ENCODE measurements at regions not wholly inside any gene's neighbourhood (a gene's known extent, or its start where the extent isn't known, plus 50 kb on each side); places are given as distances from the start of the nearest gene placed in this dataset.

DNA sequence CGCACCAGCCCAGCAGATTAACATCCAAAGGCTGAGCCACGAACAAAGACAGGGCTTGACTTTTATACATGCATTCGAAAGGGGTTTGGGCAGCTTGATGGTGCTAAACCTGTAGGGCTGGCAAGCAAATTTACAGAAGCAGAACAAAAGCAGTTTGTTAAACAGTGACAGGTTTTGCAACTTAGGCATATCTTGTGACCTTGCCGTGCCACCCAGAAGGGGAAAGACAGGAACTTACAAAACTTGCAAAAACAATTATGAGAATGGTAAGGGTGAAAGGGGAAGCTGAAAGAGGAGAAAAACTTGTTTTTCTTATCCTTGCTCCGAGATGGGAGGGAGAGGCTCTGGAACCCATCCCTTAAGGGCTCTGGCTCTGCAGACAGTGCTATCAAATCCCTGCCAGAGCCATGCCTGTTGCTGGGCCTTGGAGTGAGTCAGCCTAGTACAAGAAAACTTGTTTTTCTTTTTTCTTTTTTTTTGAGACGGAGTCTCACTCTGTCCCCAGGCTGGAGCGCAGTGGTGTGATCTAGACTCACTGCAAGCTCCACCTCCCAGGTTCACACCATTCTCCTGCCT, 1325.2 kb upstream of the PRR20A start:
- no peaks in the 10 kb centered on the region for H3K79me2 ChIP-seq (ENCODE audit: control insufficient read depth, insufficient read depth, low read length)
- no peak for DNase-seq (ENCODE audit: low read depth, low spot score)
- ChIA-PET CTCF (no interaction called here), POLR2A (no interaction called here)
- dilution Hi-C loops (cut with MboI; ENCODE audit: extremely low pct_ligation_motif_present, low sequenced_read_pairs), result no loop called here
- H3K27me3 ChIP-seq (ENCODE audit: control insufficient read depth in 2 of 2, insufficient read depth in 2 of 2, low read length in 2 of 2), result no peaks in the 10 kb centered on the region
- no peaks in the 10 kb centered on the region for H3K4me1 ChIP-seq (ENCODE audit: control insufficient read depth, extremely low read depth, insufficient read depth, low read length)
- peaks cover 3% of the 10 kb centered on the region for H3K9me3 ChIP-seq (replicated peaks; ENCODE audit: control insufficient read depth, insufficient read depth, low read length)
- no peaks in the 10 kb centered on the region for H4K20me1 ChIP-seq (replicated peaks; ENCODE audit: control insufficient read depth, extremely low read depth, insufficient read depth, low read length)
- H3K9ac ChIP-seq (replicated peaks; ENCODE audit: extremely low read depth, insufficient read depth, low read length), result no peak overlapping the region
- no peak overlapping the region for H2AFZ ChIP-seq (ENCODE audit: low read depth, low read length)
- H3K27ac ChIP-seq (ENCODE audit: insufficient read depth, low read depth, low read length), result no peak overlapping the region
- intact Hi-C loops (cut with micrococcal nuclease), result no loop called here
- no peak for FAIRE-seq
- TF ChIP-seq EZH2 (IDR thresholded peaks at IDR 0.05; ENCODE audit: borderline replicate concordance, low read depth, low read length, severe bottlenecking) (no peak), MYC (IDR thresholded peaks at IDR 0.05; ENCODE audit: low read depth, low read length) (no peak), POLR2A (IDR thresholded peaks at IDR 0.05; ENCODE audit: low read depth, low read length) (no peak), POLR2AphosphoS5 (IDR thresholded peaks at IDR 0.05; ENCODE audit: insufficient read depth, low read depth, low read length) (no peak), CTCF (IDR thresholded peaks at IDR 0.05; ENCODE audit: extremely low read depth in 1 of 2, insufficient read depth in 1 of 2, low read depth in 1 of 2, low read length in 2 of 2) (no peak), JUN (IDR thresholded peaks at IDR 0.05; ENCODE audit: borderline replicate concordance, insufficient read depth, insufficient read length, low read depth) (no peak), FOS (IDR thresholded peaks at IDR 0.05; ENCODE audit: borderline replicate concordance, insufficient read depth, low read length) (no peak), GATA2 (IDR thresholded peaks at IDR 0.05; ENCODE audit: insufficient read depth, insufficient read length, low read depth, low read length) (no peak)
- TF ChIP-seq, protein P1, sequence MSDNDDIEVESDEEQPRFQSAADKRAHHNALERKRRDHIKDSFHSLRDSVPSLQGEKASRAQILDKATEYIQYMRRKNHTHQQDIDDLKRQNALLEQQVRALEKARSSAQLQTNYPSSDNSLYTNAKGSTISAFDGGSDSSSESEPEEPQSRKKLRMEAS (IDR thresholded peaks at IDR 0.05; ENCODE audit: insufficient read depth, insufficient read length), result no peak
- H3K36me3 ChIP-seq (ENCODE audit: control insufficient read depth in 2 of 2, extremely low read depth in 1 of 2, insufficient read depth in 2 of 2, low read length in 2 of 2), result no peaks in the 10 kb centered on the region
- no peak overlapping the region for H3K4me3 ChIP-seq (replicated peaks in 1 of 3; ENCODE audit: insufficient read depth in 1 of 3, low read depth in 1 of 3, low read length in 3 of 3)
- no peak overlapping the region for H3K4me2 ChIP-seq (ENCODE audit: insufficient read depth, low read length)
- BruUV-seq (replicated peaks), result no TSS peak
- no peaks in the 10 kb centered on the region for H3K9me1 ChIP-seq (replicated peaks; ENCODE audit: control insufficient read depth, extremely low read depth, insufficient read depth, low read length)
